Activated T-cell treated with anti-CD3 and anti-CD28 coated beads, Interleukin-2, amount 50 U/mL, for 48 hours (primary cell): ENCODE measurements at regions not wholly inside any gene's neighbourhood (a gene's known extent, or its start where the extent isn't known, plus 50 kb on each side); places are given as distances from the start of the nearest gene placed in this dataset.

ENCODE experiments used
- DNase-seq, 2 experiments: peaks; one replicate each; pipeline ENCODE4 v3.0.0-alpha.2; 2020

GRCh38 chr18:51862051-51862715 lies 477.8 kb upstream of the DCC start:
- DNase-seq: no peak

- DNase-seq: no peak
Observed at GRCh38 chr18:51864219-51864965, 475.6 kb upstream of the DCC start.

- DNase-seq: no peak
Observed at GRCh38 chr18:51865538-51865937, 474.5 kb upstream of the DCC start.

GRCh38 chr18:51867767-51868166 lies 472.2 kb upstream of the DCC start:
- DNase-seq: no peak

- no peak for DNase-seq
Observed at GRCh38 chr18:51878724-51879123, 461.3 kb upstream of the DCC start.

- DNase-seq: no peak
Observed at GRCh38 chr18:51879329-51879728, 460.7 kb upstream of the DCC start.

GRCh38 chr18:51881394-51881793 lies 458.6 kb upstream of the DCC start:
- no peak for DNase-seq

GRCh38 chr18:51884039-51884438 lies 456.0 kb upstream of the DCC start:
- DNase-seq: no peak

GRCh38 chr18:51890762-51891161 lies 449.2 kb upstream of the DCC start:
- no peak for DNase-seq

GRCh38 chr18:51891876-51892275 lies 448.1 kb upstream of the DCC start:
- DNase-seq: no peak

- DNase-seq: no peak
Observed at GRCh38 chr18:51897884-51898283, 442.1 kb upstream of the DCC start.

GRCh38 chr18:51907687-51908597 lies 432.1 kb upstream of the DCC start:
- no peak for DNase-seq

- no peak for DNase-seq
Observed at GRCh38 chr18:51908598-51908944, 431.4 kb upstream of the DCC start.

- DNase-seq: no peak
Observed at GRCh38 chr18:51911584-51911983, 428.4 kb upstream of the DCC start.

- DNase-seq: no peak
Observed at GRCh38 chr18:51912381-51912780, 427.6 kb upstream of the DCC start.

- DNase-seq: no peak
Observed at GRCh38 chr18:51915176-51915575, 424.8 kb upstream of the DCC start.

GRCh38 chr18:51921862-51922261 lies 418.1 kb upstream of the DCC start:
- no peak for DNase-seq

- no peak for DNase-seq
Observed at GRCh38 chr18:51933903-51934302, 406.1 kb upstream of the DCC start.

GRCh38 chr18:51936115-51936514 lies 403.9 kb upstream of the DCC start:
- DNase-seq: no peak

- no peak for DNase-seq
Observed at GRCh38 chr18:51941999-51942398, 398.0 kb upstream of the DCC start.

- no peak for DNase-seq
Observed at GRCh38 chr18:51943281-51943680, 396.7 kb upstream of the DCC start.

- DNase-seq: no peak
Observed at GRCh38 chr18:51946946-51947345, 393.1 kb upstream of the DCC start.

- DNase-seq: no peak
Observed at GRCh38 chr18:51952844-51953243, 387.2 kb upstream of the DCC start.

GRCh38 chr18:51953521-51953920 lies 386.5 kb upstream of the DCC start:
- DNase-seq: no peak
